Colonic mucosa (tissue), 4 donors: ENCODE measurements at regions not wholly inside any gene's neighbourhood (a gene's known extent, or its start where the extent isn't known, plus 50 kb on each side); places are given as distances from the start of the nearest gene placed in this dataset.

Source experiments
- DNase-seq: peaks from one replicate; pipeline ENCODE4 v3.0.0-alpha.2; 2020
- H3K27ac ChIP-seq: fragments of 200-600 bp; one replicate; pipeline ENCODE4 v1.8.0; 2021
- H3K27me3 ChIP-seq: fragments of 200-600 bp; one replicate; pipeline ENCODE4 v1.8.0; 2021
- H3K36me3 ChIP-seq: fragments of 200-600 bp; one replicate; pipeline ENCODE4 v1.8.0; 2021
- H3K4me1 ChIP-seq: fragments of 200-600 bp; one replicate; pipeline ENCODE4 v1.8.0; 2021; ENCODE audit warnings: mild to moderate bottlenecking
- H3K4me3 ChIP-seq: fragments of 200-600 bp; one replicate; pipeline ENCODE4 v1.8.0; 2021
- H3K9ac ChIP-seq, 2 donors: one replicate each; pipeline ENCODE4 v1.7.0; 2013; ENCODE audit warnings: control low read depth in 2 of 2, low read depth in 2 of 2, low read length in 2 of 2
- H3K9me3 ChIP-seq: fragments of 200-600 bp; one replicate; pipeline ENCODE4 v1.8.0; 2021
- CTCF ChIP-seq: fragments of 200-600 bp; IDR thresholded peaks from one replicate; pipeline ENCODE4 v1.8.0; 2022; ENCODE audit warnings: antibody characterized with exemption, mild to moderate bottlenecking
- intact Hi-C: fragments of 100-400 bp; cut with DNase I; formaldehyde crosslinking; loops from one replicate; pipeline ENCODE4 v1.14.1; 2022
- donor health status: healthy.
- donor health status: DM: no; HTN: no; CAD: no.
- donor health status: DM: no; HTN: no; CAD: no.

DNA sequence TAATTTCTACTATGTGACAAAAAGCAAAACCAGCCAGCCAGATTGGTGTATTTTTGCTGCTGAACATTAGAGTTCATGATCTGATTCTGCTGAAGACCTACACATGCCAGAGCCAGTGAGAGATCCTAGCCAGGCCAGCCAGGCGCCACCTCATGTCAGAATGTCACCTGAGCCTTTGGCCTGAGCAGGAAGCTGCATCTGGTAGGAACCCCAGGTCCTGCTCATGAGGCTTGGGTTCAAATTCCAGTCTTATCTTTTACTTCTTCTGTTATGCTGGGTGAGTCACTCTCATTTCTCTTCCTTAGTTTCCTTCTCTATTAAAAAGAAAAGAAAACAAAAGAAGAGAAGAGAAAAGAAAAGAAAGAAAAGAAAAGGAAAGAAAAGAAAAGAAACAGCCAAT, 585.1 kb upstream of the CDH5 start:
- intact Hi-C loops = no loop called here
- H3K27me3 ChIP-seq = no peaks in the 10 kb centered on the region
- H3K9me3 ChIP-seq = no peaks in the 10 kb centered on the region
- no peak overlapping the region for H3K4me3 ChIP-seq
- no peak for TF ChIP-seq CTCF
- DNase-seq = no peak
- no peaks in the 10 kb centered on the region for H3K36me3 ChIP-seq
- no peak overlapping the region for H3K27ac ChIP-seq
- no peak overlapping the region for H3K9ac ChIP-seq
- no peaks in the 10 kb centered on the region for H3K4me1 ChIP-seq

DNA sequence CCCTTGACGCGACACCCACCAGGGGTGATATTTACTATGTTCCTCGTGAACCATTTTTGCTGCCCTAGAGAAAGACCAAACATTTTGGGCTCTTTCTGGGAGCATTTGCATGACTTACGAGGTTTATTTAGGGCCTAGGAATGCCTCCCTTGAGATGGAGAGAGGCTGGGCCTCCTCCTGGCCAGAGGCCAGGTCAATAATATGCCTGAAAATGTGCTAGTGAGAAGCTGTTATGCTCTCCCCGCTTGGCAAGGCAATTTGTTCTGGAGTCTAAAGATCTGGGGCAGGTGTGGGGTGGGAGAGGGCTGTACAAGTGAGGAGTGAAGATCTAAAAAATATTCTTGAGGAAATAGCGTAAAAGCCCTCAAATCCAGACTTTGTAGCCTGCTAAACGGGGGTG, 587.3 kb upstream of the CDH5 start:
- DNase-seq = no peak
- no peak for TF ChIP-seq CTCF

GRCh38 chr16:65776639-65777183, 589.8 kb upstream of the CDH5 start:
- TF ChIP-seq CTCF = no peak
- H3K9ac ChIP-seq = no peak overlapping the region
- H3K27ac ChIP-seq = no peak overlapping the region
- intact Hi-C loops = no loop called here
- no peak for DNase-seq
- H3K27me3 ChIP-seq = no peaks in the 10 kb centered on the region
- no peaks in the 10 kb centered on the region for H3K36me3 ChIP-seq
- no peaks in the 10 kb centered on the region for H3K9me3 ChIP-seq
- no peaks in the 10 kb centered on the region for H3K4me1 ChIP-seq
- no peak overlapping the region for H3K4me3 ChIP-seq

More for the DNA sequence above, 587.3 kb upstream of the CDH5 start:
- Histone ChIP-seq H3K9ac (no peak overlapping the region), H3K9me3 (no peaks in the 10 kb centered on the region), H3K4me1 (no peaks in the 10 kb centered on the region), H3K27me3 (no peaks in the 10 kb centered on the region), H3K36me3 (no peaks in the 10 kb centered on the region), H3K4me3 (no peak overlapping the region), H3K27ac (no peak overlapping the region)
- intact Hi-C loops = no loop called here

DNA sequence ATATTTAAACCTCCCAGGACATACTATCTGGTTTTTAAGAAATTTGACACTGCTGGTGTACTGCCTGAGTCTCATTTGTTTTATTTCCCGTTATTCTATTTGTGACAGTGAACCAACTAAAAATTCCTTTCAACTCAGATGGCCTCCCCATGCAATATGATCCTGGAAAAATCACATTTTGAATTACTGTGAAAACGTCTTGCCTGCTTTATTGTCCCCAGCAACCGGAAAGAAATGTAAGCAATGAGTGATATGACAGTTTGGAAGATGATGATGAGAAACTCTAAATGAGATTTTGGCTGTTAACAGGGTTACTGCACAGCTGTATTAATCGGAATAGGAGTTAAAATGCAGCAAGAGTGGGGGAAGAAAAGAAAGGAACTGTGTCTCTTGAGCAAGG, 590.7 kb upstream of the CDH5 start:
- no peak overlapping the region for H3K9ac ChIP-seq
- TF ChIP-seq CTCF = no peak
- no peaks in the 10 kb centered on the region for H3K9me3 ChIP-seq
- no peaks in the 10 kb centered on the region for H3K27me3 ChIP-seq
- DNase-seq = no peak
- H3K27ac ChIP-seq = no peak overlapping the region
- H3K4me3 ChIP-seq = no peak overlapping the region
- intact Hi-C loops = no loop called here
- no peaks in the 10 kb centered on the region for H3K36me3 ChIP-seq
- H3K4me1 ChIP-seq = no peaks in the 10 kb centered on the region

GRCh38 chr16:65774350-65774749, 592.1 kb upstream of the CDH5 start:
- H3K27me3 ChIP-seq = no peaks in the 10 kb centered on the region
- H3K9me3 ChIP-seq = no peaks in the 10 kb centered on the region
- no peaks in the 10 kb centered on the region for H3K4me1 ChIP-seq
- no peak overlapping the region for H3K27ac ChIP-seq
- no peak overlapping the region for H3K4me3 ChIP-seq
- TF ChIP-seq CTCF = no peak
- intact Hi-C loops = no loop called here
- no peak for DNase-seq
- no peaks in the 10 kb centered on the region for H3K36me3 ChIP-seq
- no peak overlapping the region for H3K9ac ChIP-seq
